Lower lobe of right lung (tissue), 2 donors: ENCODE measurements at regions not wholly inside any gene's neighbourhood (a gene's known extent, or its start where the extent isn't known, plus 50 kb on each side); places are given as distances from the start of the nearest gene placed in this dataset.
A peak's percentile ranks its signal among the peaks of the same experiment; 100 is the strongest.

Experiments
- ATAC-seq, 2 donors: fragments of 200-7000 bp; cut with Tn5 transposase; one replicate each; pipeline ENCODE4 v1.9.1; 2020 to 2022; ENCODE audit warnings: mild to moderate bottlenecking in 2 of 2, moderate library complexity in 2 of 2
- DNase-seq: peaks from one replicate; pipeline ENCODE4 v3.0.0-alpha.2; 2020
- H3K27ac ChIP-seq: fragments of 200-600 bp; one replicate; pipeline ENCODE4 v1.8.0; 2022
- H3K27me3 ChIP-seq: fragments of 200-600 bp; one replicate; pipeline ENCODE4 v1.8.0; 2022; ENCODE audit warnings: low read depth
- H3K36me3 ChIP-seq: fragments of 200-600 bp; one replicate; pipeline ENCODE4 v1.8.0; 2022; ENCODE audit warnings: mild to moderate bottlenecking
- H3K4me1 ChIP-seq: fragments of 200-600 bp; one replicate; pipeline ENCODE4 v1.8.0; 2022
- H3K4me3 ChIP-seq: fragments of 200-600 bp; one replicate; pipeline ENCODE4 v1.8.0; 2022; ENCODE audit warnings: mild to moderate bottlenecking
- H3K9me3 ChIP-seq: fragments of 200-600 bp; one replicate; pipeline ENCODE4 v1.8.0; 2022
- intact Hi-C: fragments of 100-400 bp; cut with DNase I; formaldehyde crosslinking; loops from one replicate; pipeline ENCODE4 v1.11.0; 2022
- TF ChIP-seq, protein P1 (sequence below): fragments of 200-600 bp; IDR thresholded peaks from one replicate; pipeline ENCODE4 v1.8.0; 2022; ENCODE audit warnings: antibody characterized with exemption, mild to moderate bottlenecking
- donor health status: DM: no; HTN: yes; CAD: no; lungs with severe emphysema.

DNA sequence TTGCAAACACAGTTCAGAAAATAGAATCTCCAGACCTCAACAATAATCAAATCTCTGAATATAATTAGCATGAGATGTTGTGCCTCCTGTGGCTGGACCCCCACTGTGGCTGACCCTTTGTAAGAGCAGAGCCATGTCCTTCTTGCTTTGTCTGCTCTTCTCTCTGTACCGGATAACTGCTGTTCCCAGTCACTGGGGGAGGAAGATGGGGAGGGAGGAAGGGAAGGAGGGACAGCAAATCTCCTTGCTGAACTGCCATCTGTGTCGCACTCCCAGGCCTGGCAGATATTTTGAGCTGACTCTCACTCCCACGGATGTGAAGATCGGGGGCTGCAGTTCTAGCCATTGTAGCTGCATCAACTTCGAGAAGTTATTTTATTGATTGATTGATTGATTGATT, 319.0 kb upstream of the CXCR4 start:
- Histone ChIP-seq H3K27ac (no peak overlapping the region), H3K36me3 (no peaks in the 10 kb centered on the region), H3K4me1 (no peaks in the 10 kb centered on the region), H3K9me3 (no peaks in the 10 kb centered on the region), H3K27me3 (no peaks in the 10 kb centered on the region), H3K4me3 (no peak overlapping the region)
- intact Hi-C loops, result no loop called here
- DNase-seq, result no peak
- no peak for ATAC-seq
- TF ChIP-seq, protein P1, sequence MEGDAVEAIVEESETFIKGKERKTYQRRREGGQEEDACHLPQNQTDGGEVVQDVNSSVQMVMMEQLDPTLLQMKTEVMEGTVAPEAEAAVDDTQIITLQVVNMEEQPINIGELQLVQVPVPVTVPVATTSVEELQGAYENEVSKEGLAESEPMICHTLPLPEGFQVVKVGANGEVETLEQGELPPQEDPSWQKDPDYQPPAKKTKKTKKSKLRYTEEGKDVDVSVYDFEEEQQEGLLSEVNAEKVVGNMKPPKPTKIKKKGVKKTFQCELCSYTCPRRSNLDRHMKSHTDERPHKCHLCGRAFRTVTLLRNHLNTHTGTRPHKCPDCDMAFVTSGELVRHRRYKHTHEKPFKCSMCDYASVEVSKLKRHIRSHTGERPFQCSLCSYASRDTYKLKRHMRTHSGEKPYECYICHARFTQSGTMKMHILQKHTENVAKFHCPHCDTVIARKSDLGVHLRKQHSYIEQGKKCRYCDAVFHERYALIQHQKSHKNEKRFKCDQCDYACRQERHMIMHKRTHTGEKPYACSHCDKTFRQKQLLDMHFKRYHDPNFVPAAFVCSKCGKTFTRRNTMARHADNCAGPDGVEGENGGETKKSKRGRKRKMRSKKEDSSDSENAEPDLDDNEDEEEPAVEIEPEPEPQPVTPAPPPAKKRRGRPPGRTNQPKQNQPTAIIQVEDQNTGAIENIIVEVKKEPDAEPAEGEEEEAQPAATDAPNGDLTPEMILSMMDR, result no peak

DNA sequence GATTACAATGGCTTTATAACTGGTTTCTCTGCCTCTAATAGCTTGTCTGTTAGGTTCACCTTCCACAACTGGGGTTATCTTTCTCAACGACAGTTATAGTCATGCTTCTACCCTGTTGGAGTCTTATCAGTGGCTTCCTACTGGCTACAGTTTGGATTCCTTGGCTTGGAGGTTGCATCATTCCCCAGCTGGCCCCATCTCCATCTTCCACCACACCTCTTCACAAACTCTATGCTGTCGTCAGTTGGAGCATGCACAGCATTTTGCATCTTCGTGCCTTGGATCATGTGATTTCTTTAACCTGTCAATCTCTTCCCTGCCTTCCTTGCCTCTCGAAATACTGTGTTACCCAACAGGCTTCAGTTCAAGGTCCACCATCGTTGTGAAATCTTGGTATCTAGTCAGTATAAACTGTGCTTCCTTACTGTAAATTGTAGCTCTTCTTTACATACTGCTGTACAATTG, 316.3 kb upstream of the CXCR4 start:
- no peak overlapping the region for H3K27ac ChIP-seq
- H3K9me3 ChIP-seq, result no peaks in the 10 kb centered on the region
- TF ChIP-seq, protein P1, result no peak
- ATAC-seq (no peak), DNase-seq (no peak)
- no peak overlapping the region for H3K4me3 ChIP-seq
- no peaks in the 10 kb centered on the region for H3K4me1 ChIP-seq
- no peaks in the 10 kb centered on the region for H3K27me3 ChIP-seq
- intact Hi-C loops, result no loop called here
- no peaks in the 10 kb centered on the region for H3K36me3 ChIP-seq

DNA sequence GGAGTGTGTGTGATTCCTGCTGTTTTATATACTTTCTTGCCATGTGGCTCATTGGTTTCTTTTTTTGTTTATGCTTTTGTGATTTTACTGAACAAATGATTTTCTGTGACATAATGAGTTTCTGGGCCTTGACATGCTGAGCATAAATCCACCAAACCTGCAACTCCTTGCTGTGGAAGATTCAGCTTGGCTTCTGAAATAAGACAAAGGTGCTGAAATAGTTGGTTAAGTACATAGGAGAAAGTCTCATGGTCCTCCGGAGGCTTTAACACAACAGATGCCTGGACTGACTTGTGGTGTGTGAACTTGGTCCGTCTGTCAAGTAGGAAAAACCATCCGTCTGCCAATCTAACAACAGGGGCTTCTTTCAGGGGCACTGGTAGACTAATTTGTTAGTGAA, 315.3 kb upstream of the CXCR4 start:
- intact Hi-C loops, result no loop called here

GRCh38 chr2:136424112-136424511, 306.2 kb upstream of the CXCR4 start:
- H3K36me3 ChIP-seq, result no peaks in the 10 kb centered on the region
- no peak overlapping the region for H3K27ac ChIP-seq
- H3K4me3 ChIP-seq, result no peak overlapping the region
- no peaks in the 10 kb centered on the region for H3K9me3 ChIP-seq
- intact Hi-C loops, result no loop called here
- H3K4me1 ChIP-seq, result peaks cover 9% of the 10 kb centered on the region
- DNase-seq (no peak), ATAC-seq (no peak)
- TF ChIP-seq, protein P1, result no peak
- H3K27me3 ChIP-seq, result peaks cover 22% of the 10 kb centered on the region

More for the DNA sequence above, 315.3 kb upstream of the CXCR4 start:
- no peaks in the 10 kb centered on the region for H3K36me3 ChIP-seq
- H3K9me3 ChIP-seq, result no peaks in the 10 kb centered on the region
- no peak overlapping the region for H3K27ac ChIP-seq
- DNase-seq (no peak), ATAC-seq (no peak)
- H3K27me3 ChIP-seq, result no peaks in the 10 kb centered on the region
- TF ChIP-seq, protein P1, result no peak
- H3K4me1 ChIP-seq, result no peaks in the 10 kb centered on the region
- no peak overlapping the region for H3K4me3 ChIP-seq

DNA sequence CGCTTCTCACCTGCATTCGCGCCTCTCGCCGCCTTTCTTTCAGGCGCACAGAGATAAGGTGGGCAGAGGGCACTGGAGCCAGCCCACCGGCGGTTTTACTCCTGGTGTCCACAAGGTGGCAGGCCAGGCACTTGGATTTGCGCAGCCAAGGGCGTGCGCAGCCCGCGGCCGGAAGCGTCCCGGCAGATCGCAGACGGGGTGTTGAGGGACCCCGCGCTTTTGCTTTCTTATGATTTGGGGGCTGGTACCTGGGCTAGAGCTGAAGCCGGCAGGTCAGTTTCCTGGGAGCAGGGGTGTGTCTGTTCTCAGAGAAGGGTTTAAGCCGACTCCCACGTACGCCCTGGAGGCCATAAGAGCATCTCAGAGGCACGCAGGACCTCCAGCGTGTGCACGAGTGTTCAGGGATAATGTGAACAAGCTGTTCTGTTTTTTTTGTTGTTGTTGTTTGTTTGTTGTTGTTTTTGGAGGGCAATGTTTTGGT, 305.6 kb upstream of the CXCR4 start:
- TF ChIP-seq, protein P1, result peak; percentile 88
- DNase-seq (peak; percentile 81), ATAC-seq (peak; percentile 93 to 94)
- intact Hi-C loops, result no loop called here
- Histone ChIP-seq H3K9me3 (no peaks in the 10 kb centered on the region), H3K4me3 (peak overlapping the region; percentile 48), H3K36me3 (no peaks in the 10 kb centered on the region), H3K4me1 (peaks cover 9% of the 10 kb centered on the region), H3K27ac (no peak overlapping the region), H3K27me3 (peaks cover 22% of the 10 kb centered on the region)
